Lower leg skin (tissue), 3 donors: ENCODE measurements at regions not wholly inside any gene's neighbourhood (a gene's known extent, or its start where the extent isn't known, plus 50 kb on each side); places are given as distances from the start of the nearest gene placed in this dataset.

ENCODE experiments used
- CTCF ChIP-seq, 3 donors: fragments of 450-650 bp; IDR thresholded peaks; one replicate each; pipeline ENCODE4 v1.5.1; 2016; ENCODE audit warnings: antibody characterized with exemption in 3 of 3, mild to moderate bottlenecking in 3 of 3, moderate library complexity in 2 of 3
- POLR2A ChIP-seq, 2 donors: fragments of 450-650 bp; IDR thresholded peaks; one replicate each; pipeline ENCODE4 v1.6.1; 2016 to 2017; ENCODE audit warnings: antibody characterized with exemption in 2 of 2, mild to moderate bottlenecking in 1 of 2, moderate library complexity in 1 of 2

GRCh38 chr2:56918790-56919189, 735.0 kb downstream of the CCDC85A start:
- TF ChIP-seq POLR2A (IDR thresholded peaks at IDR 0.05) (no peak), CTCF (IDR thresholded peaks at IDR 0.05) (no peak)
